ENCODE measurements at regions not wholly inside any gene's neighbourhood (a gene's known extent, or its start where the extent isn't known, plus 50 kb on each side); places are given as distances from the start of the nearest gene placed in this dataset.

DNA sequence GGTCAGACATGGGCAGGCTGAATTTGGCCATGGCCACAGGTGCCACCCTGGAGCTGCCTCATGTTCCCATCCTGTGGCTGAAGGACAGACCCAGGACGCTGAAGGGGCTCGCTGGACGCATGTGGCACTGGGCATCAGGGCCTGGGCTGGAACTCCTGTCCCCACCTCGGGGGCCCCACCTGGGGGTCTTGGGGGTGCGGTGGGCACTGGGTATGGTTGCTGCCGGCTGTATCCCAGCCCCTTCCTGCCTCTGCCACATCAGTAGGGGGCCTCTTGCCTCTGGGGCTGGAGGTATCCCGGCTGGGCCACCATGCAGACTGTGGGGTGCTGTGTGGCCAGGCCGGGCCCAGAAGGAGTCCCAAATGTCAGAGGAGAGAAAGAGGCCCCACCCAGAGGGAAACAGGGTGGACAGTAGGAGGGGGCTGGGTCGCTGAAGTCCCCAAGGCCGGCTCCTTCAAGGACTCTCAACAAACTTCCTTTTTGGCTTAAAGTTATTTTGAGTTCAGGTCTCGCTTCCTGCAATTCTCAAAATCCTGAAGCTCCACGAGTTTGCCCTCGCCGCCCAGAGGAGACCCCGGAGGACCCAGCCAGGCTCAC is 78.7 kb downstream of the SIK1 start:
- H3K9ac ChIP-seq (ENCODE audit: low read length), result no peak overlapping the region
- H3K9me3 ChIP-seq (ENCODE audit: low read length), result no peaks in the 10 kb centered on the region
- no peaks in the 10 kb centered on the region for H3K79me2 ChIP-seq (ENCODE audit: insufficient read depth, low read length)
- peaks cover 11% of the 10 kb centered on the region for H3K4me1 ChIP-seq (ENCODE audit: insufficient read depth, low read length, severe bottlenecking)
- no peaks in the 10 kb centered on the region for H3K9me2 ChIP-seq (ENCODE audit: low read depth, low read length)
- peaks cover 6% of the 10 kb centered on the region; the same call in 1 of the 2 replicates for H3K27me3 ChIP-seq (ENCODE audit: insufficient read depth, low read length)
- no peaks in the 10 kb centered on the region for H3K36me3 ChIP-seq (ENCODE audit: insufficient read depth, low read length)
- no peak overlapping the region for H3K4me2 ChIP-seq (ENCODE audit: low read length)
- no peak overlapping the region for H3K27ac ChIP-seq (ENCODE audit: low read depth, low read length, poor library complexity, severe bottlenecking)
- TF ChIP-seq CTCF (IDR thresholded peaks at IDR 0.05; ENCODE audit: low read length) (no peak), EZH2 (IDR thresholded peaks at IDR 0.05; ENCODE audit: borderline replicate concordance, low read length) (no peak)
- no peaks in the 10 kb centered on the region for H4K20me1 ChIP-seq (ENCODE audit: insufficient read depth, low read length)
- no peak overlapping the region for H2AFZ ChIP-seq (ENCODE audit: low read length)
- H3K4me3 ChIP-seq (ENCODE audit: low read depth, low read length, poor library complexity, severe bottlenecking), result no peak overlapping the region
- H3F3A ChIP-seq (ENCODE audit: insufficient read depth, low read length), result no peaks in the 10 kb centered on the region; the same call in 1 of the 2 replicates

DNA sequence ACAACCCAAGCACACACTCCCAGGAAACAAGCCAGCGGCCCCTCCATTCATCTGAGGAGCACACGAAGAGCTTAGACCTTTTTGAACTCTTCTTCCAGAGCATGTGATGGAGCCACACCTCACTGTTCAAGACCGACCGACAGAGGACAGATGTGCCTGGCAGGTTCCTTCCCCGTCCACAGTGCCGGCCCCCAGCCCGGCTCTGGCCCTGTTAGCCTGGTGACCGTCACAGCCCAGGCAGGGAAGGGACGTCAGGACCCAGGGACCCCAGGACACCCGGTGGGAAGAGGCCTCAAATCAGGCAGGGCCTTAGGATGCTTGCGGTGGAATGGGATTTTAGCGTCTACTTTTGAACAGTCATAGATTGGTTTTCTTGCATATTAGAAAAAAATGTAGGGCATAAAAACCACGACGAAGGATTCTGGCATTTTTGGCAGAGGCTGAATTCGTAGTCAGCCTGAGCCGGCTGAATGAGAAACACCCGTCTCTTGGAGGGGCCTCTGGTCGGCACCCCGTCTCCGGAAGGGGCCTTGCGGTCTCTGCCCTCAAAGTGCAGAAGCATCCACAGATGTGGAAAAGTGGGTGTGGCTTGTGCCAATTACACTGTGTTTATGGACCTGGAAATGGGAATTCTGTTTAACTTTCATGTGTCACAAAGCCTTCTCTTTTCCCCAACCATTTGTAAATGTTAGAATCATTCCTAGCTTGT is 79.3 kb downstream of the SIK1 start:
- Histone ChIP-seq H2AFZ (ENCODE audit: low read length) (no peak overlapping the region), H4K20me1 (ENCODE audit: insufficient read depth, low read length) (no peaks in the 10 kb centered on the region), H3F3A (ENCODE audit: insufficient read depth, low read length) (no peaks in the 10 kb centered on the region; the same call in 1 of the 2 replicates), H3K36me3 (ENCODE audit: insufficient read depth, low read length) (no peaks in the 10 kb centered on the region), H3K4me2 (ENCODE audit: low read length) (no peak overlapping the region), H3K9me3 (ENCODE audit: low read length) (no peaks in the 10 kb centered on the region), H3K27me3 (ENCODE audit: insufficient read depth, low read length) (peaks cover 6% of the 10 kb centered on the region; the same call in 1 of the 2 replicates), H3K4me1 (ENCODE audit: insufficient read depth, low read length, severe bottlenecking) (peaks cover 6% of the 10 kb centered on the region), H3K27ac (ENCODE audit: low read depth, low read length, poor library complexity, severe bottlenecking) (no peak overlapping the region), H3K4me3 (ENCODE audit: low read depth, low read length, poor library complexity, severe bottlenecking) (no peak overlapping the region), H3K9ac (ENCODE audit: low read length) (no peak overlapping the region), H3K9me2 (ENCODE audit: low read depth, low read length) (no peaks in the 10 kb centered on the region), H3K79me2 (ENCODE audit: insufficient read depth, low read length) (no peaks in the 10 kb centered on the region)
- TF ChIP-seq CTCF (IDR thresholded peaks at IDR 0.05; ENCODE audit: low read length) (no peak), EZH2 (IDR thresholded peaks at IDR 0.05; ENCODE audit: borderline replicate concordance, low read length) (no peak)

DNA sequence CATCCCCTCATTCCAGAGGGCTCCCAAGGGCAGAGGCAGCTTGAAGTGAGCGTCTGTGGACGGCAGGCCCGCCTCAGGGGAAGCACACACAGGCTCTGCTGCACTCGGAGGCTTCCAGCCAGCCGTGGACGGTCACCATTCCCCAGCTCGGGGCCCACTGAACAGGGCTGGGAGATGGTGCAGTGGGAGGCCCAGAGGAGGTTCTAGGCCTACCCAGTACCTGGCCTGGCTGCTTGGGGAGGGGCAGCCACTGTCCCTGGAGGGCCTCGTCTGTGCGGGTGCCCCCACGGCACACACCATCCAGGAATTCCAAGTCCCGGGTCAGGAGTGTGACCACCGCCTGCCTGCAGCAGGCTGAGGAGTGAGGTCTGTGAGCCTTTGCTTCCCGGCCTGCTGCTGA is 80.4 kb downstream of the SIK1 start:
- Histone ChIP-seq H3F3A (ENCODE audit: insufficient read depth, low read length) (no peaks in the 10 kb centered on the region; the same call in 1 of the 2 replicates), H3K9me3 (ENCODE audit: low read length) (no peaks in the 10 kb centered on the region), H4K20me1 (ENCODE audit: insufficient read depth, low read length) (no peaks in the 10 kb centered on the region), H3K79me2 (ENCODE audit: insufficient read depth, low read length) (no peaks in the 10 kb centered on the region), H3K9me2 (ENCODE audit: low read depth, low read length) (no peaks in the 10 kb centered on the region), H3K36me3 (ENCODE audit: insufficient read depth, low read length) (no peaks in the 10 kb centered on the region), H3K27ac (ENCODE audit: low read depth, low read length, poor library complexity, severe bottlenecking) (no peak overlapping the region), H2AFZ (ENCODE audit: low read length) (no peak overlapping the region), H3K4me3 (ENCODE audit: low read depth, low read length, poor library complexity, severe bottlenecking) (no peak overlapping the region), H3K4me1 (ENCODE audit: insufficient read depth, low read length, severe bottlenecking) (no peaks in the 10 kb centered on the region), H3K27me3 (ENCODE audit: insufficient read depth, low read length) (peaks cover 6% of the 10 kb centered on the region; the same call in 1 of the 2 replicates), H3K4me2 (ENCODE audit: low read length) (no peak overlapping the region), H3K9ac (ENCODE audit: low read length) (no peak overlapping the region)
- TF ChIP-seq EZH2 (IDR thresholded peaks at IDR 0.05; ENCODE audit: borderline replicate concordance, low read length) (no peak), CTCF (IDR thresholded peaks at IDR 0.05; ENCODE audit: low read length) (no peak)
